Sigmoid colon (tissue), 4 donors: ENCODE measurements at regions not wholly inside any gene's neighbourhood (a gene's known extent, or its start where the extent isn't known, plus 50 kb on each side); places are given as distances from the start of the nearest gene placed in this dataset.

Source experiments
- POLR2A ChIP-seq, 2 donors: fragments of 450-650 bp; IDR thresholded peaks; one replicate each; pipeline ENCODE4 v1.6.1; 2016; ENCODE audit warnings: antibody characterized with exemption in 2 of 2, mild to moderate bottlenecking in 2 of 2, moderate library complexity in 2 of 2
- POLR2AphosphoS5 ChIP-seq, 4 donors: sonication (generic); formaldehyde crosslinking; IDR thresholded peaks; one replicate each; pipeline ENCODE4 v1.6.1; 2017; ENCODE audit warnings: antibody characterized with exemption in 4 of 4
- TF ChIP-seq, protein P1 (sequence below), 4 experiments: fragments of 450-650 bp in 3 of 4; fragments of 200-600 bp in 1 of 4; IDR thresholded peaks; one replicate each; pipeline ENCODE4 v1.5.1; 2016 to 2019; ENCODE audit warnings: antibody characterized with exemption in 4 of 4, mild to moderate bottlenecking in 3 of 4, moderate library complexity in 2 of 4

DNA sequence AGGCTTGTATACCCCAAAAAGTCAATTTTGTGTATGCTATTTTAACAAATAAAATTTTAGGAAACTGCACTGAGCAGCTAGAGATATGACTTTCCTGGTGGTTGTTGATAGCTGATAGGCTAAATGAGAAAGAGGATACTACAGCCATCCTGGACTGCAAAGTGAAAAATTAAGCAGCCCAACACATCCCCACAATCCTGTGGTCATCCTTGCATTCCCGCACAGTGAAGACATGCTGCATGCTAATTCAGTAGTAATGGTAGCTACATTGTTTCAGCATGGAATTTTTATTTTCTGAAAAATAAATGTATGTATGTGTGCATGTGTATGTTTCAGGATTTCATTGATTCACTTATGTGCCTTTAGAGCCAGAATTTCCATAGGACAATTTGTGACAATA lies 124.2 kb upstream of the CCDC68 start:
- no peak for TF ChIP-seq POLR2AphosphoS5 (IDR thresholded peaks at IDR 0.05)
- TF ChIP-seq, protein P1, sequence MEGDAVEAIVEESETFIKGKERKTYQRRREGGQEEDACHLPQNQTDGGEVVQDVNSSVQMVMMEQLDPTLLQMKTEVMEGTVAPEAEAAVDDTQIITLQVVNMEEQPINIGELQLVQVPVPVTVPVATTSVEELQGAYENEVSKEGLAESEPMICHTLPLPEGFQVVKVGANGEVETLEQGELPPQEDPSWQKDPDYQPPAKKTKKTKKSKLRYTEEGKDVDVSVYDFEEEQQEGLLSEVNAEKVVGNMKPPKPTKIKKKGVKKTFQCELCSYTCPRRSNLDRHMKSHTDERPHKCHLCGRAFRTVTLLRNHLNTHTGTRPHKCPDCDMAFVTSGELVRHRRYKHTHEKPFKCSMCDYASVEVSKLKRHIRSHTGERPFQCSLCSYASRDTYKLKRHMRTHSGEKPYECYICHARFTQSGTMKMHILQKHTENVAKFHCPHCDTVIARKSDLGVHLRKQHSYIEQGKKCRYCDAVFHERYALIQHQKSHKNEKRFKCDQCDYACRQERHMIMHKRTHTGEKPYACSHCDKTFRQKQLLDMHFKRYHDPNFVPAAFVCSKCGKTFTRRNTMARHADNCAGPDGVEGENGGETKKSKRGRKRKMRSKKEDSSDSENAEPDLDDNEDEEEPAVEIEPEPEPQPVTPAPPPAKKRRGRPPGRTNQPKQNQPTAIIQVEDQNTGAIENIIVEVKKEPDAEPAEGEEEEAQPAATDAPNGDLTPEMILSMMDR (IDR thresholded peaks at IDR 0.05): no peak
- TF ChIP-seq POLR2A (IDR thresholded peaks at IDR 0.05): no peak
